Adrenal gland (tissue), 9 donors: ENCODE measurements at regions not wholly inside any gene's neighbourhood (a gene's known extent, or its start where the extent isn't known, plus 50 kb on each side); places are given as distances from the start of the nearest gene placed in this dataset.

ENCODE experiments used
- DNase-seq, 7 donors: peaks; one replicate each; pipeline ENCODE4 v3.0.0-alpha.2; 2019 to 2020
- H3K27ac ChIP-seq, 5 donors: fragments of 200-600 bp; sonication (generic) in 4 of 5; 1 replicate in 3 of 5; 2 replicates in 2 of 5; pipeline versions ENCODE4 v1.5.1 to v1.8.0; 2016 to 2020; ENCODE audit warnings: mild to moderate bottlenecking in 1 of 5
- H3K27me3 ChIP-seq: fragments of 200-600 bp; 2 replicates; pipeline ENCODE4 v1.8.0; 2021
- H3K36me3 ChIP-seq, 2 donors: fragments of 200-600 bp; replicated peaks in 1 of 2; 1 replicate in 1 of 2; 2 replicates in 1 of 2; pipeline versions ENCODE4 v1.5.1 to v1.8.0; 2018 to 2022
- H3K4me1 ChIP-seq, 2 donors: fragments of 200-600 bp; replicated peaks in 1 of 2; 1 replicate in 1 of 2; 2 replicates in 1 of 2; pipeline versions ENCODE4 v1.5.1 to v1.8.0; 2018 to 2021
- H3K4me3 ChIP-seq, 4 donors: fragments of 200-600 bp; sonication (generic) in 3 of 4; one replicate each; pipeline ENCODE4 v1.5.1; 2016 to 2018
- H3K9me3 ChIP-seq, 3 donors: fragments of 200-600 bp; sonication (generic) in 1 of 3; replicated peaks in 1 of 3; 1 replicate in 2 of 3; 2 replicates in 1 of 3; pipeline versions ENCODE4 v1.5.1 to v1.8.0; 2016 to 2021
- POLR2A ChIP-seq, 2 donors: fragments of 450-650 bp; IDR thresholded peaks; one replicate each; pipeline ENCODE4 v1.6.1; 2017; ENCODE audit warnings: antibody characterized with exemption in 2 of 2, mild to moderate bottlenecking in 2 of 2, moderate library complexity in 1 of 2
- WGBS, 4 donors: extraction: QIAGEN DNeasy Blood & Tissue Kit in 2 of 4; methylation state at CpG; one replicate each; pipeline versions ENCODE4 v1.1.5 to v1.1.7; 2013 to 2017; 5-methylcytosine and 5-hydroxymethylcytosine counted together
- intact Hi-C, 2 donors: fragments of 100-400 bp; cut with DNase I; formaldehyde crosslinking; loops; one replicate each; pipeline versions ENCODE4 v1.14.1 to v1.15.0; 2022 to 2023
- TF ChIP-seq, protein P1 (sequence below), 6 experiments: fragments of 450-650 bp in 4 of 6; fragments of 200-600 bp in 2 of 6; sonication (generic) in 1 of 6; IDR thresholded peaks; 1 replicate in 5 of 6; 2 replicates in 1 of 6; pipeline versions ENCODE4 v1.5.1 to v1.8.0; 2016 to 2021; ENCODE audit warnings: antibody characterized with exemption in 6 of 6, mild to moderate bottlenecking in 2 of 6, moderate library complexity in 1 of 6
- donor health status: healthy with polysubstance abuse.
- donor health status: Bipolar disorder and iron deficiency.
- donor health status: DM: yes; HTN: yes; CAD: no.
- donor health status: DM: no; HTN: no; CAD: no.
- donor health status: DM: no; HTN: no; CAD: no.

DNA sequence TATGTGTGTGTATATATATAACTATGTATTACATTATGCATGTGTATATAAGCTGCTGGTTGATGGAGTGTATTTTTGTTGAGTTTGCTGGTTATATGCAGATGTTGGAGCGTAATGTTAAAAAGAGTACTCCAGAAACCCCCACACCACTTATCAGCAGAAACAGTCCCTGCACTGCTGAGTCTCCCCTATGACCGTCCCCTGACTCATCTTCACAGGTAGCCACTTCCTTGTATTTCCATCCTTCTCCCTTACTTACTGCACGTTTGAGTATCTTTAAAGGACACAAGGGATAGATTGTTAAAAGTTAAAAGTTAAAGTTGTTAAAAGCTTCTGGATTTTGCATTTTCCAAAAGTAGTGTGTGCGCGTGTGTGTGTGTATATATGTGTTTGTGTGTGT lies 853.9 kb upstream of the EEF2KMT start:
- TF ChIP-seq POLR2A (IDR thresholded peaks at IDR 0.05): no peak
- TF ChIP-seq, protein P1, sequence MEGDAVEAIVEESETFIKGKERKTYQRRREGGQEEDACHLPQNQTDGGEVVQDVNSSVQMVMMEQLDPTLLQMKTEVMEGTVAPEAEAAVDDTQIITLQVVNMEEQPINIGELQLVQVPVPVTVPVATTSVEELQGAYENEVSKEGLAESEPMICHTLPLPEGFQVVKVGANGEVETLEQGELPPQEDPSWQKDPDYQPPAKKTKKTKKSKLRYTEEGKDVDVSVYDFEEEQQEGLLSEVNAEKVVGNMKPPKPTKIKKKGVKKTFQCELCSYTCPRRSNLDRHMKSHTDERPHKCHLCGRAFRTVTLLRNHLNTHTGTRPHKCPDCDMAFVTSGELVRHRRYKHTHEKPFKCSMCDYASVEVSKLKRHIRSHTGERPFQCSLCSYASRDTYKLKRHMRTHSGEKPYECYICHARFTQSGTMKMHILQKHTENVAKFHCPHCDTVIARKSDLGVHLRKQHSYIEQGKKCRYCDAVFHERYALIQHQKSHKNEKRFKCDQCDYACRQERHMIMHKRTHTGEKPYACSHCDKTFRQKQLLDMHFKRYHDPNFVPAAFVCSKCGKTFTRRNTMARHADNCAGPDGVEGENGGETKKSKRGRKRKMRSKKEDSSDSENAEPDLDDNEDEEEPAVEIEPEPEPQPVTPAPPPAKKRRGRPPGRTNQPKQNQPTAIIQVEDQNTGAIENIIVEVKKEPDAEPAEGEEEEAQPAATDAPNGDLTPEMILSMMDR (IDR thresholded peaks at IDR 0.05): no peak
- 84 to 90% (median 85%) methylated on average over 5 of the region's 5 CpGs for WGBS, 4 donors
- H3K27ac ChIP-seq: no peak overlapping the region
- DNase-seq: no peak
- H3K4me3 ChIP-seq: no peak overlapping the region
- no peaks in the 10 kb centered on the region for H3K4me1 ChIP-seq
- intact Hi-C loops: no loop called here
- H3K27me3 ChIP-seq: no peaks in the 10 kb centered on the region
- no peaks in the 10 kb centered on the region for H3K36me3 ChIP-seq
- no peaks in the 10 kb centered on the region for H3K9me3 ChIP-seq

DNA sequence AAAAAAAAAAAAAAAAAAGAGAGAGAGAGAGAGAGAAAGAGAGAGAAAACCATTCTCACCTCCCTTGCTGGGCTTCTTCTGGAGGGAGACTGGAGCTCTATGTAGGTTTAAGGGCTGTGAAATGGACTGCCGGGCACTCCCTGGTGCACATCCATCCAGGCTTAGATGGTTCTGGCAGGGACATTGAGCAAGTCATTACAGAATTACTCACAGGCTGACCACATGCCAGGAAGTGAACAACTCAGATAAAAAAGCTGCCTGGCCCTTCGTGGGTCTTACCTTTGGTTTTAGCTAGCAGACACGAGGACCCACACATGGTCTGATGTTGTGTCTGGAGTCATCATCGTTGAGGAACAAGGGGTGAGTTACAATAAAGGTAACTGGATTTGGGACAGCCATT lies 847.4 kb upstream of the EEF2KMT start:
- Histone ChIP-seq H3K27me3 (no peaks in the 10 kb centered on the region), H3K27ac (no peak overlapping the region), H3K36me3 (no peaks in the 10 kb centered on the region), H3K9me3 (no peaks in the 10 kb centered on the region), H3K4me3 (no peak overlapping the region), H3K4me1 (no peaks in the 10 kb centered on the region)
- intact Hi-C loops: no loop called here
- TF ChIP-seq, protein P1 (IDR thresholded peaks at IDR 0.05): no peak
- no peak for TF ChIP-seq POLR2A (IDR thresholded peaks at IDR 0.05)
- DNase-seq: peak in 1 of 7 donors; percentile 20
- 60 to 70% (median 65%) methylated on average over 4 of the region's 4 CpGs for WGBS, 4 donors

DNA sequence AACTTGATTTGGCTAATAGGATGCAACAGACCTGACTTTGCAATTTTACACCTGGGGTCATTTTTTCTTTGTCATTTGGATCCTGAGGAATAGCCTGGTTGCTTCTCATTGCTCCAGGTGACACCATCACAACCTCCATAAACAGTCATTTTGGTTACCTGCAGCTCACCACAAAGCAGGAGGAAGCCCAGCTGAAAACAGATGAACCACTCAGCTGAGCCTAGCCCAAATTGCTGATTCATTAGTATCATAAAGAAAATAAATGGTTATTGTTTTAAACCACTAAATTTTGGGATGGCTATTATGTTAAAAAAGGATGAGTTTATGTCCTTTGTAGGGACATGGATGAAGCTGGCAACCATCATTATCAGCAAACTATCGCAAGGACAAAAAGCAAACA lies 841.0 kb upstream of the EEF2KMT start:
- Histone ChIP-seq H3K27me3 (no peaks in the 10 kb centered on the region), H3K4me3 (no peak overlapping the region), H3K4me1 (no peaks in the 10 kb centered on the region), H3K9me3 (no peaks in the 10 kb centered on the region), H3K36me3 (no peaks in the 10 kb centered on the region), H3K27ac (no peak overlapping the region)
- DNase-seq: no peak
- TF ChIP-seq, protein P1 (IDR thresholded peaks at IDR 0.05): no peak
- no peak for TF ChIP-seq POLR2A (IDR thresholded peaks at IDR 0.05)
- 79 to 97% (median 88%) methylated on average over 1 of the region's 1 CpG for WGBS, 4 donors
- intact Hi-C loops: no loop called here

DNA sequence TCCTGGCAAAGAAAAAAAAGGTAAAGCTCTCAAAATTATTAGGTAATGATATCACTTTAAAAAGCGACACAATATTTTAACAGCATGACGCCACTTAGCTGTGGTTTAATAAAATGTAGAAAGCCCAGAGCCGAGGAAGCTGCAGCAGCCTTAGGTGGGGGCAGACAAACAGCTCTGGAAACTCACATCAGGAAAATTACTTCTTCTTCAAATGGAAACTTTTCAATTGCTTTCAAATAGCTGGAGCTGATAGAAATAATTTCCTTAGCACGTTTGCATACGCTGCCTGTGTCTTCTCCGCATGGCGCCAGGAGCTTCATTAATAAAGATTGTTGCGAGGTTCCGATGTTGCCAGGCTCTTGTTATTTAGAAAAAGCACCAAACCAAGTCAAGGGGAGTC lies 835.3 kb upstream of the EEF2KMT start:
- 56 to 69% (median 58%) methylated on average over 9 of the region's 9 CpGs for WGBS, 4 donors
- Histone ChIP-seq H3K27ac (no peak overlapping the region), H3K4me1 (no peaks in the 10 kb centered on the region), H3K9me3 (no peaks in the 10 kb centered on the region), H3K4me3 (no peak overlapping the region), H3K36me3 (no peaks in the 10 kb centered on the region), H3K27me3 (no peaks in the 10 kb centered on the region)
- intact Hi-C loops: no loop called here
- DNase-seq: no peak
- TF ChIP-seq POLR2A (IDR thresholded peaks at IDR 0.05): no peak
- TF ChIP-seq, protein P1 (IDR thresholded peaks at IDR 0.05): no peak
